CD14-positive monocyte (primary cell): ENCODE measurements at regions not wholly inside any gene's neighbourhood (a gene's known extent, or its start where the extent isn't known, plus 50 kb on each side); places are given as distances from the start of the nearest gene placed in this dataset.

Experiments used
- DNase-seq, 3 donors: peaks; one replicate each; pipeline ENCODE4 v3.0.0-alpha.2; 2011 to 2022
- H2AFZ ChIP-seq: 2 replicates; pipeline ENCODE4 v1.6.0; 2012; ENCODE audit warnings: mild to moderate bottlenecking, low read depth, low read length, inconsistent platforms; ENCODE audit not compliant: insufficient read depth, poor library complexity, severe bottlenecking
- H3K27ac ChIP-seq, 2 donors: 1 replicate in 1 of 2; 2 replicates in 1 of 2; pipeline ENCODE4 v1.5.1; 2012 to 2013; ENCODE audit warnings: low read length in 2 of 2, control low read depth in 1 of 2, inconsistent platforms in 1 of 2, low read depth in 1 of 2, mild to moderate bottlenecking in 1 of 2
- H3K27me3 ChIP-seq, 2 donors: one replicate each; pipeline versions ENCODE4 v1.6.0 to v1.6.1; 2011 to 2013; ENCODE audit warnings: low read length in 2 of 2; ENCODE audit not compliant: control insufficient read depth in 2 of 2, insufficient read depth in 2 of 2
- H3K36me3 ChIP-seq, 2 donors: replicated peaks in 1 of 2; 1 replicate in 1 of 2; 2 replicates in 1 of 2; pipeline versions ENCODE4 v1.5.1 to v1.6.1; 2012 to 2013; ENCODE audit warnings: low read length in 2 of 2, control low read depth in 1 of 2, inconsistent platforms in 1 of 2, mild to moderate bottlenecking in 1 of 2; ENCODE audit not compliant: insufficient read depth in 2 of 2, control insufficient read depth in 1 of 2
- H3K4me1 ChIP-seq, 2 donors: 1 replicate in 1 of 2; 2 replicates in 1 of 2; pipeline versions ENCODE4 v1.5.1 to v1.6.1; 2012 to 2013; ENCODE audit warnings: low read length in 2 of 2, control low read depth in 1 of 2, inconsistent platforms in 1 of 2, mild to moderate bottlenecking in 1 of 2, moderate library complexity in 1 of 2; ENCODE audit not compliant: insufficient read depth in 2 of 2, control insufficient read depth in 1 of 2
- H3K4me2 ChIP-seq: replicated peaks from 2 replicates; pipeline ENCODE3; 2012; ENCODE audit warnings: low read length, moderate library complexity, mild to moderate bottlenecking; ENCODE audit not compliant: poor library complexity, severe bottlenecking; ENCODE audit errors: extremely low read depth
- H3K4me3 ChIP-seq, 3 experiments: fragments of 200-600 bp in 1 of 3; sonication (generic) in 1 of 3; replicated peaks in 1 of 3; 1 replicate in 2 of 3; 2 replicates in 1 of 3; pipeline ENCODE4 v1.5.1; 2011 to 2013; ENCODE audit warnings: low read length in 3 of 3, mild to moderate bottlenecking in 3 of 3, control low read depth in 2 of 3, low read depth in 2 of 3, inconsistent platforms in 1 of 3, moderate library complexity in 1 of 3
- H3K79me2 ChIP-seq: 2 replicates; pipeline ENCODE4 v1.6.0; 2012; ENCODE audit warnings: mild to moderate bottlenecking, control low read depth, inconsistent platforms, low read length, moderate library complexity; ENCODE audit not compliant: insufficient read depth
- H3K9ac ChIP-seq: 2 replicates; pipeline ENCODE4 v1.6.0; 2017; ENCODE audit warnings: low read length, mild to moderate bottlenecking; ENCODE audit not compliant: insufficient read depth, poor library complexity, severe bottlenecking
- H3K9me3 ChIP-seq, 2 donors: replicated peaks in 1 of 2; 1 replicate in 1 of 2; 2 replicates in 1 of 2; pipeline versions ENCODE4 v1.5.1 to v1.6.1; 2012 to 2013; ENCODE audit warnings: low read length in 2 of 2, control low read depth in 1 of 2; ENCODE audit not compliant: control insufficient read depth in 1 of 2, insufficient read depth in 1 of 2
- H4K20me1 ChIP-seq: 2 replicates; pipeline ENCODE4 v1.6.0; 2012; ENCODE audit warnings: mild to moderate bottlenecking, low read length, control low read depth, moderate library complexity; ENCODE audit not compliant: insufficient read depth
- H3K27ac Mint-ChIP-seq, 7 donors: one replicate each; pipeline ENCODE4 v1.8.0; 2020; ENCODE audit warnings: mild to moderate bottlenecking in 7 of 7, mixed read lengths in 7 of 7, moderate library complexity in 6 of 7, inconsistent platforms in 2 of 7
- H3K27me3 Mint-ChIP-seq, 3 donors: one replicate each; pipeline ENCODE4 v1.8.0; 2021 to 2022; ENCODE audit warnings: low read depth in 3 of 3, mild to moderate bottlenecking in 3 of 3, mixed read lengths in 3 of 3, moderate library complexity in 3 of 3, inconsistent platforms in 1 of 3
- H3K36me3 Mint-ChIP-seq, 2 donors: one replicate each; pipeline ENCODE4 v1.8.0; 2020; ENCODE audit warnings: mixed read lengths in 2 of 2, inconsistent platforms in 1 of 2, mild to moderate bottlenecking in 1 of 2
- H3K4me1 Mint-ChIP-seq: one replicate; pipeline ENCODE4 v1.8.0; 2020; ENCODE audit warnings: mild to moderate bottlenecking, mixed read lengths
- H3K4me3 Mint-ChIP-seq, 2 donors: one replicate each; pipeline ENCODE4 v1.8.0; 2020; ENCODE audit warnings: mild to moderate bottlenecking in 2 of 2, mixed read lengths in 2 of 2, moderate library complexity in 1 of 2
- H3K9me3 Mint-ChIP-seq, 7 donors: one replicate each; pipeline ENCODE4 v1.8.0; 2020 to 2022; ENCODE audit warnings: mixed read lengths in 7 of 7, mild to moderate bottlenecking in 6 of 7, moderate library complexity in 6 of 7, inconsistent platforms in 2 of 7
- CTCF ChIP-seq: fragments of 200-600 bp; IDR thresholded peaks from one replicate; pipeline ENCODE4 v1.8.0; 2022; ENCODE audit warnings: antibody characterized with exemption, mild to moderate bottlenecking
- WGBS: methylation state at CpG from one replicate; pipeline ENCODE4 v1.1.5; 2013; ENCODE audit warnings: missing lambda C conversion rate; ENCODE audit not compliant: insufficient coverage; 5-methylcytosine and 5-hydroxymethylcytosine counted together
- intact Hi-C, 2 donors: fragments of 100-400 bp; cut with micrococcal nuclease; formaldehyde crosslinking; loops; one replicate each; pipeline versions ENCODE4 v1.15.0 to v1.15.1; 2023

GRCh38 chr13:88628882-88629281 is 957.7 kb downstream of the SLITRK5 start:
- DNase-seq, result no peak
- H3K27ac Mint-ChIP-seq, result no peak overlapping the region
- H3K9me3 Mint-ChIP-seq, result peaks cover under 1 to 9% (median 2%) of the 10 kb centered on the region in 7 donors
- H3K4me1 ChIP-seq, result no peaks in the 10 kb centered on the region
- H3K9ac ChIP-seq, result no peak overlapping the region
- H3K27me3 ChIP-seq, result no peaks in the 10 kb centered on the region
- no peaks in the 10 kb centered on the region for H3K36me3 Mint-ChIP-seq
- WGBS, result no CpG with 5 or more reads among the region's 1 CpG
- H3K27ac ChIP-seq, result no peak overlapping the region
- no peaks in the 10 kb centered on the region for H3K36me3 ChIP-seq
- no peak for TF ChIP-seq CTCF
- no peak overlapping the region for H3K4me3 Mint-ChIP-seq
- peaks cover 0 to 1% (median 0%) of the 10 kb centered on the region in 3 donors for H3K27me3 Mint-ChIP-seq
- H3K4me2 ChIP-seq, result no peak overlapping the region
- intact Hi-C loops, result no loop called here
- H4K20me1 ChIP-seq, result no peaks in the 10 kb centered on the region
- H3K4me3 ChIP-seq, result no peak overlapping the region
- H3K79me2 ChIP-seq, result no peaks in the 10 kb centered on the region
- peaks cover 0 to 3% of the 10 kb centered on the region in 2 donors for H3K9me3 ChIP-seq
- no peaks in the 10 kb centered on the region for H3K4me1 Mint-ChIP-seq
- H2AFZ ChIP-seq, result no peak overlapping the region

GRCh38 chr13:88637935-88638334 is 966.8 kb downstream of the SLITRK5 start:
- no peak overlapping the region for H3K27ac ChIP-seq
- Mint-ChIP-seq H3K4me1 (no peaks in the 10 kb centered on the region), H3K4me3 (no peak overlapping the region), H3K27ac (no peak overlapping the region), H3K27me3 (no peaks in the 10 kb centered on the region), H3K9me3 (peaks cover 0 to 10% (median 2%) of the 10 kb centered on the region in 7 donors), H3K36me3 (no peaks in the 10 kb centered on the region)
- no peak overlapping the region for H3K4me3 ChIP-seq
- no peaks in the 10 kb centered on the region for H3K79me2 ChIP-seq
- H3K9ac ChIP-seq, result no peak overlapping the region
- H3K36me3 ChIP-seq, result no peaks in the 10 kb centered on the region
- WGBS, result no CpG with 5 or more reads among the region's 1 CpG
- no peak for DNase-seq
- intact Hi-C loops, result no loop called here
- H3K4me1 ChIP-seq, result no peaks in the 10 kb centered on the region
- no peak overlapping the region for H2AFZ ChIP-seq
- H3K9me3 ChIP-seq, result peaks cover 1 to 9% of the 10 kb centered on the region in 2 donors
- no peaks in the 10 kb centered on the region for H4K20me1 ChIP-seq
- no peak overlapping the region for H3K4me2 ChIP-seq
- no peak for TF ChIP-seq CTCF
- no peaks in the 10 kb centered on the region for H3K27me3 ChIP-seq
